Choroid plexus epithelial cell (primary cell): ENCODE measurements at regions not wholly inside any gene's neighbourhood (a gene's known extent, or its start where the extent isn't known, plus 50 kb on each side); places are given as distances from the start of the nearest gene placed in this dataset.
A peak's percentile ranks its signal among the peaks of the same experiment; 100 is the strongest.
"Not testable (repeated sequence)": the region's sequence is repeated elsewhere in the genome, so short reads cannot be mapped to it uniquely, and the experiment has no call there.

Experiments used
- DNase-seq: peaks from one replicate; pipeline ENCODE4 v3.0.0-alpha.2; 2010; ENCODE audit warnings: low read depth
- H3K4me3 ChIP-seq: 2 replicates; pipeline ENCODE4 v1.5.1; 2011; ENCODE audit warnings: low read depth, mild to moderate bottlenecking, control low read depth, low read length, moderate library complexity
- TF ChIP-seq, protein P1 (sequence below): conservative IDR thresholded peaks from 2 replicates; pipeline ENCODE4 v1.5.1; 2011; ENCODE audit warnings: low read depth, mild to moderate bottlenecking, control low read depth, inconsistent platforms, low read length, moderate library complexity

DNA sequence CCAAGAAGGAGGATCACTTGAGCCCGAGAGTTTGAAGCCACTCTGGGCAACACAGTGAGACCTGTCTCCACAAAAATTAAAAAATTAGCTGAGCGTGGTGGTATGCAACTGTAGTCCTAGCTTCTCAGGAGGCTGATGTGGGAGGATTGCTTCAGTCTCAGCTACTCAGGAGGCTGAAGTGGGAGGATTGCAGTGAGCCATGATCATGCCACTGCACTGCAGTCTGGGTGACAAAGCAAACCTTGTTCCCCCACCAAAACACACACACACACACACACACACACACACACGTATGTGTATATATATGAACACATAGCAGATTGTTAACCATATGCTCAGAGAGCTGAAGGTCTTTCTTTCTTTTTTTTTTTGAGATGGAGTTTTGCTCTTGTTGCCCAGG, 157.5 kb upstream of the MAST4 start:
- DNase-seq: no peak
- TF ChIP-seq, protein P1, sequence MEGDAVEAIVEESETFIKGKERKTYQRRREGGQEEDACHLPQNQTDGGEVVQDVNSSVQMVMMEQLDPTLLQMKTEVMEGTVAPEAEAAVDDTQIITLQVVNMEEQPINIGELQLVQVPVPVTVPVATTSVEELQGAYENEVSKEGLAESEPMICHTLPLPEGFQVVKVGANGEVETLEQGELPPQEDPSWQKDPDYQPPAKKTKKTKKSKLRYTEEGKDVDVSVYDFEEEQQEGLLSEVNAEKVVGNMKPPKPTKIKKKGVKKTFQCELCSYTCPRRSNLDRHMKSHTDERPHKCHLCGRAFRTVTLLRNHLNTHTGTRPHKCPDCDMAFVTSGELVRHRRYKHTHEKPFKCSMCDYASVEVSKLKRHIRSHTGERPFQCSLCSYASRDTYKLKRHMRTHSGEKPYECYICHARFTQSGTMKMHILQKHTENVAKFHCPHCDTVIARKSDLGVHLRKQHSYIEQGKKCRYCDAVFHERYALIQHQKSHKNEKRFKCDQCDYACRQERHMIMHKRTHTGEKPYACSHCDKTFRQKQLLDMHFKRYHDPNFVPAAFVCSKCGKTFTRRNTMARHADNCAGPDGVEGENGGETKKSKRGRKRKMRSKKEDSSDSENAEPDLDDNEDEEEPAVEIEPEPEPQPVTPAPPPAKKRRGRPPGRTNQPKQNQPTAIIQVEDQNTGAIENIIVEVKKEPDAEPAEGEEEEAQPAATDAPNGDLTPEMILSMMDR: no peak
- H3K4me3 ChIP-seq: no peak overlapping the region

DNA sequence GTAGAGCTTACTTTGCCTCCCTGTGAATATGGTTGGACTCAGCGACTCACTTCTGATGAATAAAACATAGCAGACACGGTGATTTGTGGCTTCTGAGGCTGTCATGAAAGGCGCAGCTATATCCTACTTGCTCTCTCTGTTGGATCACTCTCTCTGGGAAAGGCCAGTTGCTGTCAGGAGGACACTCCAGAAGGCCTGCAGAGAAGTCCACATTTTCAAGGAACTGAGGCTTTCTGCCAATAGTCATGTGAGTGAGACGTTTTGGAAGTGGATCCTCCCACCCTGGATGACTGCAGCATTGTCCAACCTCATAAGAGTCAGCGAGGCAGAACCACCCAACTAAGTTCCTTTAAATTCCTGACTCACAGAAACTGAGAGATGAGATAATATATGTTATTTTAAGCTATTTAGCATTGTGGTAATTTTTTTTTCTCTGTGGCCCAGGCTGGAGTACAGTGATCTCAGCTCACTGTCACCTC, 156.0 kb upstream of the MAST4 start:
- peak; percentile 17 for DNase-seq
- TF ChIP-seq, protein P1: no peak
- H3K4me3 ChIP-seq: no peak overlapping the region

DNA sequence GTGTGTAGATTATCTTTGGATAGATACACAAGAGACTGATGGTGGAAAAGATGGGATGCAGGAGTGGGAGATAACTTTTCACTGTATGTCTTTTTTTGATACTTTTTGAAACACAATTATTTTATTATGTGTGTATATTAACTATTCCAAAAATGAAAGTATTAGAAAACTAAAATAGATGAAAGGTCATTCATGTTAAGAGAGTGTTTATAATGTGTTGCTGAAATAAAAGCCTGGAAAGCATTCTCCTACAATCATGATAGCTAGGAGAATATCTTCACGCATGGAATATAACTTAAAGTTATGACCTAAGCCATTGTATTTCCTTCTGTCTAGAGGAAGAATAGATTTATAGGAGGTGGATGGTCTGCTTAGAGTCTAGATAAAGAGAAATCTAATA, 154.8 kb upstream of the MAST4 start:
- TF ChIP-seq, protein P1: no peak
- DNase-seq: no peak
- H3K4me3 ChIP-seq: no peak overlapping the region

DNA sequence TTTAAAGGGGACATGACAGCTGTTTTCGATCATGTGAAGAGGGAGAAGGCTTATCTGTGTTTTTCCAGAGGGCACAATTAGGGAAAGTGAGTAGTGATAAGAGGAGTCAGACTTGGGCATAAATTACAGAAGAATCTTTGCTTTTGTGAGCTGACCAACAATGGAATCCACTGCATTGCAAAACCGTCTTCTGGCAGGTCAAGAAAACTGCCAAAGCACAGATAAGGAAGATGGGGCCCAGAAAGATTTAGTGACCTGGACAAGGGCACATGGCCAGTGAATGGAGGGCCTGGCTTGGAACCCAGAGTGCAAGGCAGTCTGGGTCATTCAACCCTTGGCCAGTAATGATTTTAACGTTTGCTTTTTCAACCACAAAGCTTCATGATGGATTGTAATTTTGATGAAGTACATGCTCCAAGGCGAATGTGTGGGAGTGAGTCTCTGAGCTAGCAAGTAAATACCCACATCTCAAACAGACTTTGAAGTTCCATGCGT, 153.2 kb upstream of the MAST4 start:
- TF ChIP-seq, protein P1: no peak
- DNase-seq: no peak
- H3K4me3 ChIP-seq: no peak overlapping the region

DNA sequence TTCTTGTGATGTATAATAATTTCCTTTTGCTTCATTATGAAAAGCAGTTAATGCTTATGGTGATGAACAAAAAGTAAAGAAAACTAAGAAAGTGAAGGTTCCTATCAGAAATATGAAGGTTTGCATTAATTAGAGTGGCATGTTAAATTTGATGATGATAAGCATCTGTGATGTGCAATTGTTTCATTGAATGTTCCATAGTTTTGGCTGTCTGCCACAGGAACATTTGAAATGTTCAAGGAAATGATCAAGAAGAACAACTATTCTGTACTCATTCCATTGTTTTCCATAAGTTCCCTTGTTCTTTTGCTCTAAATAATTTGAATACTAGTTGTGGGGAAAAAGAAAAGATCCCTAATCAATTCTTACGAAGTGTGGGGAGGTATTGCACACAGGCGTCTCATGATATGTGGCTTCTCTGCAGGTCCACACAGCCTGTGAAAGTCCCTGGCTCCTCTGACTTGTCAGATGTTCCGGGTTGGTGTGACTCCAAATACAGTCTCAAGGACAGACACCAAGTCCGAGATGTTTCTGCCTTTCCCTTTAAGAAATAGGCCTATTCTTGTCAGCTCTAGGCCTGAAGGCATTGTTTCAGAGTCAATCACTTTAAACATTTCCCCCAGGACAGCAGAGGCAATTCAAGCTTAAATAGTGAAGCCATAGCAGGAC, 152.6 kb upstream of the MAST4 start:
- no peak for DNase-seq
- H3K4me3 ChIP-seq: no peak overlapping the region
- TF ChIP-seq, protein P1: no peak

DNA sequence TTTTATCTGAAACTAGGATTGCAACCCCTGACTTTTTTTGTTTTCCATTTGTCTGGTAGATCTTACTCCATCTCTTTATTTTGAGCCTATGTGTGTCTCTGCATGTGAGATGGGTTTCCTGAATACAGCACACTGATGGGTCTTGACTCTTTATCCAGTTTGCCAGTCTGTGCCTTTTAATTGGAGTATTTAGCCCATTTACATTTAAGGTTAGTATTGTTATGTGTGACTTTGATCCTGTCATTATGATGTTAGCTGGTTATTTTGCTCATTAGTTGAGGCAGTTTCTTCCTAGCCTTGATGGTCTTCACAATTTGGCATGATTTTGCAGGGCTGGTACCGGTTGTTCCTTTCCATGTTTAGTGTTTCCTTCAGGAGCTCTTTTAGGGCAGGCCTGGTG, 148.1 kb upstream of the MAST4 start:
- not testable (repeated sequence) for H3K4me3 ChIP-seq, DNase-seq

DNA sequence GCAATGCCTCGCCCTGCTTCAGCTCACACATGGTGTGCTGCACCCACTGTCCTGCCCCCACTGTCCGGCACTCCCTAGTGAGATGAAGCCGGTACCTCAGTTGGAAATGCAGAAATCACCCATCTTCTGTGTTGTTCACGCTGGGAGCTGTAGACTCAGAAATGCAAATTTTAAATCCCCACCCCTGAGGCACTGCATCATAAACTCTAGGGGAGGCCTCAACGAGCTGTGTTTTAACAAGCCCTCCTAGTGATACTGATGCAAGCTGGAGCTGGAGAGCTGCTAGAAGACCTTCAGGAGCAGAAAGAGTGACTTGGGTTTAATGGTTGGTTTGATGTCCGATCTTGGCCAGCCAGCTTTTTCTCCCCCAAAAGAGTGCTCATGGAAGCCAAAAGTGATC, 146.0 kb upstream of the MAST4 start:
- DNase-seq: no peak
- H3K4me3 ChIP-seq: no peak overlapping the region
- TF ChIP-seq, protein P1: no peak
